MM.1S (cell line): ENCODE measurements at regions not wholly inside any gene's neighbourhood (a gene's known extent, or its start where the extent isn't known, plus 50 kb on each side); places are given as distances from the start of the nearest gene placed in this dataset.

Experiments used
- CTCF ChIP-seq: fragments of 300-600 bp; sonication (generic); IDR thresholded peaks from 2 replicates; pipeline ENCODE4 v1.5.1; 2016; ENCODE audit warnings: antibody characterized with exemption, low read length, mixed read lengths
- EZH2 ChIP-seq: fragments of 300-600 bp; sonication (generic); optimal IDR thresholded peaks from 2 replicates; pipeline ENCODE3; 2017; ENCODE audit warnings: low read depth, mild to moderate bottlenecking, antibody characterized with exemption, low read length, mixed read lengths
- EZH2phosphoT487 ChIP-seq: fragments of 300-600 bp; sonication (generic); IDR thresholded peaks from 2 replicates; pipeline ENCODE4 v1.6.1; 2018; ENCODE audit warnings: antibody characterized with exemption, low read length

- TF ChIP-seq CTCF (no peak), EZH2 (no peak), EZH2phosphoT487 (no peak)
These were observed 121.8 kb upstream of the OBI1 start for GRCh38 chr13:78780708-78781107.
